GM21619 (cell line): ENCODE measurements at regions not wholly inside any gene's neighbourhood (a gene's known extent, or its start where the extent isn't known, plus 50 kb on each side); places are given as distances from the start of the nearest gene placed in this dataset.
"Not testable (repeated sequence)": the region's sequence is repeated elsewhere in the genome, so short reads cannot be mapped to it uniquely, and the experiment has no call there.

Experiments used
- ATAC-seq: cut with Tn5 transposase; IDR thresholded peaks from one replicate; pipeline ENCODE4 v1.9.1; 2021; ENCODE audit not compliant: unreplicated experiment

DNA sequence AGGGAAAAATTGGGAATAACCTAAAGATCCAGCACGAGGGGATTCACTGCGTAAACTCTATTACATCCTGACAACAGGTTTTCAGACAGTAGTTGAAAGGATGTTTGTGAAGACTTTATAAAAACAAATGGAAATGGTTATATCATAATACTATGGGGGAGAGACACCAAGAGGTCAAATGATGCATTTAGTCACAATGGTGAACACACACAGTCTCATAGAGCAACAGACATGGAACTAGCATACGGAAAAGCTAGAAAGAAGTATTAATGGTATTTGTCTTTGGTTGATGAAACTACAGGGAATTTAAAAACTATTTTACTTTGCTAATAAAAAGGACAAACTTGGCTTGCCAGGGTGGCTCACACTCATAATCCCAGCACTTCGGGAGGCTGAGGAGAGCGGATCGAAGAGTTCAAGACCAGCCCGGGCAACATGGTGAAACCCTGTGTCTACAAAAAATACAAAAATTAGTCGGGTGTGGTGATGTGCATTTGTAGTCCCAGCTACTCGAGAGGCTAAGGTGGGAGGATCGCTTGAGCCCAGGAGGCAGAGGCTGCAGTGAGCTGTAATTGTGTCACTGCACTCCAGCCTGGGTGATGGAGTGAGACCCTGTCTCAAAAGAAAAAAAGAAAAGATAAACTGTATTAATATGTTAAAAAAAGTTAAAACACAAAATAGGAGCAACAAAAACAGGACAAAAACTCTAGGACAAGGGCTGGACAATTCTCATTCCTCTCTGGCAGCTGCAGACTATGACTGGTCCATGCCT lies 94.8 kb downstream of the MYCN start:
- no peak for ATAC-seq

- no peak for ATAC-seq
Observed at GRCh38 chr2:16034151-16034974, 94.0 kb downstream of the MYCN start.

DNA sequence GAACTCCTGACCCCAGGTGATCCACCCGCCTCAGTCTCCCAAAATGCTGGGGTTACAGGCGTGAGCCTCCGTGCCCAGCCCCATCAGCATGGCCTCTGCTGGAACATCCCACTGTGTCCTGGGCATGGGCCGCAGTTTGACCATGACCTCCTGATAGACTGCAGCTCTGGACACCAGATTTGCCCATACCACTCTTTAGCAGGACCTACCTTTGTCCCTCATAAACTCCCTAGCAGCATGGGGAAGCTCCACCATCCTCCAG lies 92.6 kb downstream of the MYCN start:
- no peak for ATAC-seq

- ATAC-seq: no peak
Observed at GRCh38 chr2:16032282-16033031, 92.1 kb downstream of the MYCN start.

DNA sequence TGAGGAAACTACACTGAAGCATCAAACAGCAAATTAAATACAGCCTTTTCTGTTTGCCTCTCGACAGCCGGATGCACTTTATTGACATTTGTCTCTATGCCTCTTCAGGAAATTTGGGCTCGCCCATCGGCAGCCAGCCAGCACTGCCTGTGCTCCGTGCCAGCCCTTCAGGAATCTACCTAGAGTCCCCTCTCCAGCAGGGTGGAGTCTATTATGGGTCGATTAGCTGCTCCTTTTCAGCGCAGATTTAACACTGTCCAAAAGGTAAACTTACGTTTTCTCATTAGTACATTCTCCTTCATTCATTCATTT lies 91.5 kb downstream of the MYCN start:
- no peak for ATAC-seq

DNA sequence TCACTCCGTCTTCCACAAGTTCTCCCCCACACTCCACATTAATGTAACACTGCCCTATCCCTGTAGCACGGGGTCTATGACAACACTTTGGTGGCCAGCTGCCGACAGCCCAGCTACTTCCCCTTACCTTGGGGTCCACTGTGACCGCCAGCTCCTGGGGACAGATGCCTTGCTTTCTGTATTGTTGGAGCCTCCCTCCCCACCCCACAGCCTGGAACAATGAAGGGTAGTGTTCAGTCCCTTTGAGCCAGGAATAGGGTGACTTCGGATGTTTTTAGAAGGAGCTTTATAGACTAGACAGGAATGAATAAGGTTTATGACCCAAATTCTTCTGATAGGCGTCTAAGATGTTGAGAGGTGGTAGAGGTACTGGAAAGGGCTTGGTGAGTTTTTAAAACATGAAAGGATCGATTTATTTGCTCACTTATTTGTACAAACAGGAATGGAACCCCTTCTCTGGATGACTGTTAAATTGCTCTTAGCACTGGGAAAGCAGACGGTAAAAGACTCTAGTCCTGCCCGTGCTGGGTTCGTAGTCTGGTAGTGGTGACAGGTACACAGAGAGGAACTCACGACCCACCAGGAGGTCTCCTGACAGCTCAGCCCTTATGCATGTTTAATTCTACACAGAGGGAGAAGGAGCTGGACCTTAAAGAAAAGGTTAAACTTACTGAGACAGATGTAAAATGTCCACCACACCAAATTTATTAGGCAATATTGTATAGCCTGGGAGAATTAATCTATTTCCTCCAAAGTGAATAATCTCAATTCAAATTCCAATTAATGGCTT lies 90.9 kb downstream of the MYCN start:
- ATAC-seq: no peak

DNA sequence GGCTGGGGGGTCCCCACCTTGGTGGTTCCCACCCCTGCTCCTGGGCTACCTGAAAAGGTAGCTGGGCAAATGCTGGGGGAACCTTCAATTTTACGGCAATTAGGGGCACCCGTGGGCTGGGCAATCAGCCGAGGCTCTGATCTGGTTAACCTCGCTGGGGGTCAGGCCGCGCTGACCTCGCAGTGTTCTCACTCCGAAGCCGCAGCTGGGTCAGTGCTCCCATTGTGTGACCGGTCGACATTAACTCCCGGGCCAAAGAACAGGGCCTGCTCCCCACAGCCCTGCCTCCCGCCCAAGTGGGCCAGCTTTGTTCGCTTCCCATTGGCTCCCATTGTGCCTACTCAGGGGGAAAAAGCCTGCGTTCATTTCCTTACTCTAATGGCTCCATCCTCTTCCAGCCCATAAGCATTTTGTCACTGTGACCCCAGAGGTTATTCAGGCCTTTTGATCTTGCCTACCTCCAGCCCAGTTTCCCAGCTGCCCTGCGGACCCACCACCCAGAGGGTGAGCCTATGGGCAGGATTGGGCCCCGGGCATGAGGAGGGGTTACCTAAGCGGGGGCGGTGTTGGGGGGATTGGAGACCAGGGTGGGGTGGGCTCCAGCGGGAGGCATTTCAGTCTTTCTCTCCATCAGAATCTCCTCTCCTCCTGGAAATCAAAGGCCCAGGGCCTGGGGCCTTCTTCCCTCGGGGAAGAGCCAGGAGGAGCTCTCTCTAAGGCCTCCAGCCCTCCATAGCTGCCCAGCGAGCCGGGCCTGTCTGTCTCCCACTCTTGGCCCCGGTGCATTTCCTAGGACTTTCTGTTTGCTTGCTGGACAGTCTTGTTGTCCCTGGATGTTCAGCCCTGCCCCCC lies 90.1 kb downstream of the MYCN start:
- no peak for ATAC-seq

DNA sequence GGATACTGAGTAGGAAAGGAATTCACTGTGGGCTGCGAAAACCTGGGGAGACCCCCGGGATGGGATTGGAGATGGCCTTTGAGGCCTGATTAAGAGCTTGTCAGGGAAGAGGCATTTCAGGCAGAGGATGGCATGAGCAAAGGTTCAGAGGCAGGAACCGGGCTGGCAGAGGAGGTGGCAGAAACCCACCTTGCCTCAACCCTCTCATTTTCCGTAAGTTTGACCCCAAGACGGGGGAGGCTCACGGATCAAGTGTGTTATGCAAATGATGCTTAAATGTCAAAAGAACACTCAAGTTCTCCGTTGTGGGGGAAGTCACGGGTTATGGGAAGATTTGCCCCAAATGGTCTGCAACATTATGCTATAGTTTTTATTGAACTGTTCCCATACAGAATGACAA lies 88.3 kb downstream of the MYCN start:
- ATAC-seq: no peak

DNA sequence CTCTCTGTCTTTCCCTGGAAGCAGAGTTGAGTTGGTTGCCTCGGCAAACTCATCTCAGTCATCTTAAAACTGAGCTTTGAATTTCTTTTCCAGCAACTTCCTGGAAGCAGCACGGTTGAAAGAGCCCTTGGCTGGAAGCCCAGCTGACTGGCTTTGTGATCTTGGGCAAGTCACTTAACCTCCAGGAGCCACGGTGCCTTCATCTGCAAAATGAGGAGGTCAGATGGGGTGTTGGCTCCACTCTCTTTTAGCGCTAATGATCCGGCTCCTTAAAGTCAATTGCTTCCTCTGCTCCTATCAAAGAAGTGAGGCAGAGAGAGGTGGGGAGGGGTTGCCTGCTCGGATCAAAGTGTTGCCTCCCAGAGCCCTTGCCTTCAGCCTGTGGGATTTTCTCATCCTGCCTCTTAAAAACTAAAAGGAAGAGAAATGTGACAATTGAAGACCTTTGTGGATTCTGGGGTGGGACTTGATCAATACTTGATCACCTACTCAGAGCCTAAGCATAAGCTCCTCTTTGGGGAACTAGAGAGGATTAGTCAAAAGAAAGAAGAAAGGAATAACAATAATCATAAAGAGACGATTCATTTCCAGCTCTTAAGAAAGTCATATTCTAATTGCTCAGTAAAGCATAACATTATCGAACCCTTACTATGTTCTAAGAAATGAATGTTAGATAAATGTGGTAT lies 86.6 kb downstream of the MYCN start:
- ATAC-seq: no peak

DNA sequence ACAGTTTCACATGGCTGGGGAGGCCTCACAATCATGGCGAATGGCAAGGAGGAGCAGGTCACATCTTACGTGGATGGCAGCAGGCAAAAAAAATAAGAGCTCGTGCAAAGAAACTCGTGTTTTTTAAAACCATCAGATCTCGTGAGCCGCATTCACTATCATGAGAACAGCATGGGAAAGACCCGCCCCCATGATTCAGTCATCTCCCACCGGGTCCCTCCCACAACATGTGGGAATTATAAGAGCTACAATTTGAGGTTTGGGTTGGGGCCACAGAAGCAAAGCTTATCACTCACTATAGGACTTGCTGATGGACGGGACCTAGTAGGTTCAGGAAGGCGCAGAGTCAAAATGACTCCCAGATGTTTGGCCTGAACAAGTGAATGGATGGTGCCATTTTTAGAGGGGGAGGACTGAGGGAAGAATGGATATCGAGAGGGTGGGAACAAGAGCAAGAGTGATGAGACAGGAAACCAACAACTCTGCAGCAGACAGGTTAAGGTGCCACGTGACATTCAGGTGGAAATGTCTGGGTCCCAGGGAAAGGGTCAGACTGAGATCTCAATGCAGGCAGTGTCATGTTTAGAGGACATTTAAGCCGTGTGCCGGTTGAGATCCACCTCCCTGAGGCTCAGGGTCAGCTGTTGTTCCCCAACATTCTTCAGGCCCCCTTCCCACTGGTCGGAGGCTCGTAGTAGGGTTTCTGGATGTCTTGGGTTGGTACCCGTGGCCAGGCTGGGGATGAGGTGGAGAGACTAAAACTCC lies 85.7 kb downstream of the MYCN start:
- no peak for ATAC-seq

- ATAC-seq: no peak
Observed at GRCh38 chr2:16025211-16025875, 85.0 kb downstream of the MYCN start.

DNA sequence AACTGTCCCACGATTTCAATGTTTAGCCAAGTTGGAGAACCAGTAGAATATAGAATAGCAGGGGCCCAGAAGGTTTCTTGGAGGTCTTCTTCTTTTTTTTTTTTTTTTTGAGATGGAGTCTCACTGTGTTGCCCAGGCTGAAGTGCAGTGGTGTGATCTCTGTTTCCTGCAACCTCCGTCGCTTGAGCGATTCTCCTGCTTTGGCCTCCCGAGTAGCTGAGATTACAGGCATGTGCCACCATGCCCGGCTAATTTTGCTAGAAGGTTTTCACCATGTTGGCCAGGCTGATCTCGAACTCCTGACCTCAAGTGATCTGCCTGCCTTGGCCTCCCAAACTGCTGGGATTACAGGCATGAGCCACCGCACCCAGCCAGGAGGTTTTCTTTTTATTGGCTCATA lies 84.3 kb downstream of the MYCN start:
- not testable (repeated sequence) for ATAC-seq

GRCh38 chr2:16023506-16024360 lies 83.4 kb downstream of the MYCN start:
- no peak for ATAC-seq

DNA sequence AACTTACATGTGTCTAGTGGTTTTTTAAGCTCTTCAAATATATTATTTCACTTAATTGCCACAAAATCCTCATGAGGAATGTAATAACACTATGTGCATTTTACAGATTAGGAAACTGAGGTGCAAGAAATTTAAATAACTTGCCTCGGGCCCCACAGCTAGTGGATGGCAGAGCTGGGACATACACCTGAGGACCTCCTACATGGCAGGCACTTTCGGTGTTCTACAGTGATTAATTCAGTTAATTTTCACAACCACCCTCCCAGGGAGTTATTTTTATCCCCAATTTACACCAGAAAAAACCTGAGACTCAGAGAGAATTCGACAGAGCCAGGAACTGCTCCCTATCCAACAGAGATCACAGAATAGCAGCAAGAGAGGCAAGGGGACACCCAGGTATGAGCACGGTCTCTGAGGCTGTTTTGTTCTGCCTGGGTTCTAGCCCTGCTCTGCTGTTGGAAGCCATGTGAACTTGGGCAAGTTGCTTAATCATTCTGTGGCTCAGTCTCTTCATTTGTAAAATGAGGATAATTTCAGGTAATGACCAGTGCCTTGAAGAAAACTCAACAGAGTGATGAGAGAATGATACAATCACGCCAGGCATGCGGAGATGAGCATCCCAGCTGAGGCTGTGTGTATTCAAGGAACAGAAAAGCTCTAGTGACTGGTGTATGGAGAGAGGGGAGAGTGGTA lies 82.3 kb downstream of the MYCN start:
- ATAC-seq: no peak

DNA sequence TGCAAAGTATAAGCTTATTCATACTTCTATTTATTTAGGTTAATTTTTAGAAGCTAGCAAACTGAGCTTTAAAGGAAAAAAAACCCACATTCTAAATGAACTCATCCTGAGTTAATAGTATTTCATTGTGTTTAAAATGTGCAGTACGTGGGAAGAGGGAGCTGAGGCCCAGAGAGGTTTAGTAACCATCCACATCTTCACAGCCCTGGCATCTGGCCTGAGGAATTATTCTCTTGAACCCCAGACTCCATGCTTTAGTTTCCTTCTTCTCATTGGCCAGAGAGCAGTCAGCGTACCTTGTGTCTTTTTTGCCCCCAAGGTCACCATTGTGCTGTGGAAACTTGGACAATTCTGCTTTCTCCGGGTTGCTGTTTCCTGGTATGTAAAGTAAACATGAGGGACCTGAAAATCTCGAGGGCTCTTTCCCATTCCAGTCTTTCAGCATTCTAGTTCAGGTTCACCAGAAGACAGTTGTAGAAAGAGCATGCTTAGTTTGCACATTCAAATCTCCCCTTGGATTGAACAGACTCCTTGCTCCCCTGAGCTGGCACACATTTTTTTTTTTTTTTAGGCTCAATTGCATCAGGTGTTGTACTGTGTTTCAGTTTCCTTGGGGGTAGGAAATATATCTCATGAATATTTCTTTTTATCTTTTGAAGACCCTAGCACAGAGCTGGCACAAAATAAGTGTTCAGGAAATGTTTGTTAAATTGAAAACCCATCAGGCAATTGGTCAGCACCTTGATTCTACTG lies 81.4 kb downstream of the MYCN start:
- ATAC-seq: no peak

DNA sequence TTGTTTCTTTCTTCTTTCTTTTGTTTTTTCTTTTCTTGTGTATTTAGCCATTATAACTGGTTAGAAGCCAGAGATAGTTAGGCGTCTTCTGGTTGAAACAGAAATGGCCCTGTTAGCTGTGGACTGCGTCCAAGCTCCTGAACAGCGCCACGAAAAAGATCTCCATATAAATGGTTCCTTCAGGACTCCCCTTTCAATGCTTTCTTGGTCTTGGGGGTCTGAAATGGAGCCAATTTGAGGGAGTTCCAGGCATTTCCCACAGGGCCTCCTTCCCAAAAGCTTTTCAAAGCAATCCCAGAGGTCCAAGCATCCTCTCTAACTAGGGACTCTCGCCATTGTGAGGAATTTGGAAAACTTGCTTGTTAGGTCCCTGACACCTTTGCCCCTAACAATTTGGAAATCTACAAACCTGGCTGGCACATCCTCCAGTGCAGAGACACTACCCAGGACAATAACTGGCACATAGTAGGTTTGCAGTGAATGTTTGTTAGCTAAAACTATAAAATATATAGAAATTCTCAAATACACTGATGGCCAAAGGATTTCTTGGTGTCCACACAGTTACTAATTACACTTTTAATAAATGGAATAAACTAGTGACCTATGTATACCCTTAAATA lies 80.1 kb downstream of the MYCN start:
- no peak for ATAC-seq
